ENCODE measurements at regions not wholly inside any gene's neighbourhood (a gene's known extent, or its start where the extent isn't known, plus 50 kb on each side); places are given as distances from the start of the nearest gene placed in this dataset.
"Not testable (repeated sequence)": the region's sequence is repeated elsewhere in the genome, so short reads cannot be mapped to it uniquely, and the experiment has no call there.

- Mint-ChIP-seq H3K9me3 (peaks cover 30% of the 10 kb centered on the region), H3K27ac (peak overlapping the region; percentile 16), H3K4me3 (peak overlapping the region; percentile 12), H3K4me1 (ENCODE audit: low read depth) (peaks cover 30% of the 10 kb centered on the region), H3K36me3 (ENCODE audit: low read depth) (peaks cover 41% of the 10 kb centered on the region), H3K27me3 (ENCODE audit: low read depth) (peaks cover 22% of the 10 kb centered on the region)
- DNase-seq (ENCODE audit: low spot score): no peak
Measured at GRCh38 chr5:50501491-50502228, 60.6 kb upstream of the EMB start.

- H3K27ac Mint-ChIP-seq; H3K4me1 Mint-ChIP-seq (ENCODE audit: low read depth); H3K4me3 Mint-ChIP-seq; H3K36me3 Mint-ChIP-seq (ENCODE audit: low read depth); DNase-seq (ENCODE audit: low spot score): not testable (repeated sequence)
- Mint-ChIP-seq H3K9me3 (peaks cover 11% of the 10 kb centered on the region), H3K27me3 (ENCODE audit: low read depth) (peaks cover 14% of the 10 kb centered on the region)
Measured at GRCh38 chr5:50513028-50513457, 72.0 kb upstream of the EMB start.

- DNase-seq (ENCODE audit: low spot score); H3K4me3 Mint-ChIP-seq; H3K27ac Mint-ChIP-seq; H3K27me3 Mint-ChIP-seq (ENCODE audit: low read depth); H3K4me1 Mint-ChIP-seq (ENCODE audit: low read depth); H3K36me3 Mint-ChIP-seq (ENCODE audit: low read depth): not testable (repeated sequence)
- peaks cover 25% of the 10 kb centered on the region for H3K9me3 Mint-ChIP-seq
Measured at GRCh38 chr5:50521060-50521459, 80.0 kb upstream of the EMB start.

GRCh38 chr5:50527514-50528060, 86.5 kb upstream of the EMB start:
- H3K4me1 Mint-ChIP-seq (ENCODE audit: low read depth); H3K9me3 Mint-ChIP-seq; H3K36me3 Mint-ChIP-seq (ENCODE audit: low read depth); H3K27ac Mint-ChIP-seq; H3K27me3 Mint-ChIP-seq (ENCODE audit: low read depth); H3K4me3 Mint-ChIP-seq; DNase-seq (ENCODE audit: low spot score): not testable (repeated sequence)

- no peaks in the 10 kb centered on the region for H3K27me3 Mint-ChIP-seq (ENCODE audit: low read depth)
- H3K27ac Mint-ChIP-seq: no peak overlapping the region
Measured at GRCh38 chr5:50535393-50535792, 94.3 kb upstream of the EMB start.

GRCh38 chr5:50537534-50537933, 96.4 kb upstream of the EMB start:
- peaks cover 24% of the 10 kb centered on the region for H3K9me3 Mint-ChIP-seq
- not testable (repeated sequence) for H3K36me3 Mint-ChIP-seq (ENCODE audit: low read depth); H3K4me1 Mint-ChIP-seq (ENCODE audit: low read depth); H3K27ac Mint-ChIP-seq; DNase-seq (ENCODE audit: low spot score); H3K27me3 Mint-ChIP-seq (ENCODE audit: low read depth); H3K4me3 Mint-ChIP-seq

More at GRCh38 chr5:50535393-50535792, 94.3 kb upstream of the EMB start:
- no peak overlapping the region for H3K4me3 Mint-ChIP-seq
- DNase-seq (ENCODE audit: low spot score): no peak
- peaks cover 7% of the 10 kb centered on the region for H3K36me3 Mint-ChIP-seq (ENCODE audit: low read depth)
- H3K9me3 Mint-ChIP-seq: peaks cover 15% of the 10 kb centered on the region
- peaks cover 5% of the 10 kb centered on the region for H3K4me1 Mint-ChIP-seq (ENCODE audit: low read depth)

- DNase-seq (ENCODE audit: low spot score): no peak
- H3K9me3 Mint-ChIP-seq: peaks cover 12% of the 10 kb centered on the region
Measured at GRCh38 chr5:50547303-50547702, 106.2 kb upstream of the EMB start.

GRCh38 chr5:50550267-50550666, 109.2 kb upstream of the EMB start:
- H3K4me3 Mint-ChIP-seq: no peak overlapping the region
- peaks cover 6% of the 10 kb centered on the region for H3K36me3 Mint-ChIP-seq (ENCODE audit: low read depth)
- no peak overlapping the region for H3K27ac Mint-ChIP-seq
- H3K27me3 Mint-ChIP-seq (ENCODE audit: low read depth): peaks cover 4% of the 10 kb centered on the region
- peaks cover 19% of the 10 kb centered on the region for H3K4me1 Mint-ChIP-seq (ENCODE audit: low read depth)
- no peak for DNase-seq (ENCODE audit: low spot score)
- H3K9me3 Mint-ChIP-seq: peaks cover 4% of the 10 kb centered on the region

More at GRCh38 chr5:50547303-50547702, 106.2 kb upstream of the EMB start:
- Mint-ChIP-seq H3K4me3 (no peak overlapping the region), H3K27me3 (ENCODE audit: low read depth) (no peaks in the 10 kb centered on the region), H3K27ac (no peak overlapping the region), H3K4me1 (ENCODE audit: low read depth) (peaks cover 6% of the 10 kb centered on the region), H3K36me3 (ENCODE audit: low read depth) (peaks cover 6% of the 10 kb centered on the region)

- Mint-ChIP-seq H3K27me3 (ENCODE audit: low read depth) (peaks cover 4% of the 10 kb centered on the region), H3K4me3 (no peak overlapping the region), H3K4me1 (ENCODE audit: low read depth) (peaks cover 21% of the 10 kb centered on the region), H3K36me3 (ENCODE audit: low read depth) (peaks cover 8% of the 10 kb centered on the region), H3K27ac (no peak overlapping the region), H3K9me3 (peaks cover 7% of the 10 kb centered on the region)
- DNase-seq (ENCODE audit: low spot score): no peak
Measured at GRCh38 chr5:50550993-50551392, 109.9 kb upstream of the EMB start.

GRCh38 chr5:50553560-50553984, 112.5 kb upstream of the EMB start:
- Mint-ChIP-seq H3K36me3 (ENCODE audit: low read depth) (peaks cover 6% of the 10 kb centered on the region), H3K9me3 (peaks cover 4% of the 10 kb centered on the region), H3K27ac (no peak overlapping the region), H3K27me3 (ENCODE audit: low read depth) (peaks cover 4% of the 10 kb centered on the region), H3K4me3 (no peak overlapping the region), H3K4me1 (ENCODE audit: low read depth) (peaks cover 14% of the 10 kb centered on the region)
- DNase-seq (ENCODE audit: low spot score): no peak

- not testable (repeated sequence) for H3K36me3 Mint-ChIP-seq (ENCODE audit: low read depth); H3K4me1 Mint-ChIP-seq (ENCODE audit: low read depth); H3K27me3 Mint-ChIP-seq (ENCODE audit: low read depth); H3K4me3 Mint-ChIP-seq; H3K9me3 Mint-ChIP-seq; H3K27ac Mint-ChIP-seq; DNase-seq (ENCODE audit: low spot score)
Measured at GRCh38 chr5:50558640-50559039, 107.8 kb upstream of the PARP8 start.

GRCh38 chr5:50559955-50560354, 106.5 kb upstream of the PARP8 start:
- Mint-ChIP-seq H3K27me3 (ENCODE audit: low read depth) (peaks cover 3% of the 10 kb centered on the region), H3K9me3 (peaks cover 4% of the 10 kb centered on the region), H3K4me3 (no peak overlapping the region), H3K36me3 (ENCODE audit: low read depth) (peaks cover 5% of the 10 kb centered on the region), H3K27ac (no peak overlapping the region), H3K4me1 (ENCODE audit: low read depth) (peaks cover 16% of the 10 kb centered on the region)
- DNase-seq (ENCODE audit: low spot score): no peak

- peaks cover 22% of the 10 kb centered on the region for H3K9me3 Mint-ChIP-seq
- no peaks in the 10 kb centered on the region for H3K27me3 Mint-ChIP-seq (ENCODE audit: low read depth)
- H3K36me3 Mint-ChIP-seq (ENCODE audit: low read depth): peaks cover 16% of the 10 kb centered on the region
- peaks cover 34% of the 10 kb centered on the region for H3K4me1 Mint-ChIP-seq (ENCODE audit: low read depth)
- DNase-seq (ENCODE audit: low spot score): no peak
- H3K4me3 Mint-ChIP-seq: no peak overlapping the region
- H3K27ac Mint-ChIP-seq: no peak overlapping the region
Measured at GRCh38 chr5:50562694-50563093, 103.7 kb upstream of the PARP8 start.

- Mint-ChIP-seq H3K9me3 (peaks cover 36% of the 10 kb centered on the region), H3K27me3 (ENCODE audit: low read depth) (no peaks in the 10 kb centered on the region), H3K27ac (peak overlapping the region; percentile 50), H3K36me3 (ENCODE audit: low read depth) (peaks cover 29% of the 10 kb centered on the region), H3K4me3 (peak overlapping the region; percentile 62), H3K4me1 (ENCODE audit: low read depth) (peaks cover 37% of the 10 kb centered on the region)
- DNase-seq (ENCODE audit: low spot score): peak; percentile 59
Measured at GRCh38 chr5:50564079-50564478, 102.4 kb upstream of the PARP8 start.

Data from T-helper 2 cell treated with Interferon-gamma antibody and Interleukin-4, amounts not matched to agents 5 μg/mL and 100 μg/mL, for 36 hours (primary cell).